ENCODE measurements at regions not wholly inside any gene's neighbourhood (a gene's known extent, or its start where the extent isn't known, plus 50 kb on each side); places are given as distances from the start of the nearest gene placed in this dataset.

DNA sequence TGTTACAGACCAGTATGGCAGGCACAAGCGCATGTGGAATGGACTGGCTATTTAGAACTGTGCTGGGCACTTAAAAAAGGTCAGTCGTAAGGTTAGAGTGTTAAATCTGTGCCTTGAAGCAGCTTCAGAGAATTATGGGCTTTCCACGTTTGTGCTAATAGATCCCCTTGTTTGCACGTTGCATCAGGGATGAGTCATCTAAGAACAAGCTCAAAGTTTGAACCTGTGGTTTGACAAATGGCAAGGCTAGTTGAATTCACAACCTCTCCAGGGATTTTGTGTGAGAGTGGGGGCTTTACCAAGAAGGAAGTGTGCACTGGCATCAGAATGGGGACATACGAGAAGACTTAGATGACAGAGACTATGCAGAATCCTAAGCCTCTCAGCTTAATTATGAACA, 249.6 kb downstream of the IRX1 start:
- Mint-ChIP-seq H3K36me3 (no peaks in the 10 kb centered on the region), H3K9me3 (peaks cover 1% of the 10 kb centered on the region), H3K4me3 (no peak overlapping the region), H3K27me3 (no peaks in the 10 kb centered on the region), H3K4me1 (no peaks in the 10 kb centered on the region), H3K27ac (no peak overlapping the region)
- POLR2A ChIA-PET: no interaction called here
- no peak for DNase-seq
- no peak for ATAC-seq (ENCODE audit: low read depth)

DNA sequence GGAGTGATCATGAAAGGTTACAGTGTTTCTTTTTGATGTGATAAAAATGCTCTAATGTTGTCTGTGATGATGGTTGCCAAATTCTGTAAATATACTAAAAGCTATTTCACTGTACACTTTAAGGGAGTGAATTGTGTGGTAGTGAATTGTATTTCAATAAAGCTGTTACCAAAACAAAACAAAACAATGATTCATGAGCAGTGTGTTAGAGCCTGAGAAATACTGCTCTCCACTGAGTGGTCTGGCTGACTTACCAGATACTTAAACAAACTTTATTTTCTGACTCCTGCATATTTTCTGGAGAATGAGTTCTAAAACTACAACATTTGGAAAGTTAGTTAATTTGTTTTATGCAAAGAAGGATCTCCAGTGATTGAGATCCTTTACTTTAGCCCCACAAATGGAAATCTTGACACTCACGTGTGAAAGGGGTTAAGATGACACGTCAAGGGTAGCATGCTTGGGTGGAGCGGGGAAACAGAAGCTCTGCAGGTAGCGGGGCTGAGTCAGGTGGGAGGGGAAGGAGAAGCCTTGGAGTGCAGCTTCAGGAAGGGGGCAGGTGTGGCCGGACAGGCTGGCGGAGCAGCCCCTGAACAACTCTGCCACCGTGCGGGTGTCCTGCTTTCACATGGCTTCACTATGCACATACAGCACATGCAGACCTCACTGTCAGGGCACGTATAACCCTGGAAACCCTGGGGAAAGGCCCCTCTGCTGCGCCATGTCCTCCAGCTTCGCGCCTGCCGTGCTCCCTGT, 256.7 kb downstream of the IRX1 start:
- Mint-ChIP-seq H3K27me3 (no peaks in the 10 kb centered on the region), H3K36me3 (no peaks in the 10 kb centered on the region), H3K4me3 (no peak overlapping the region), H3K27ac (no peak overlapping the region), H3K9me3 (no peaks in the 10 kb centered on the region), H3K4me1 (no peaks in the 10 kb centered on the region)
- DNase-seq (no peak), ATAC-seq (ENCODE audit: low read depth) (no peak)
- POLR2A ChIA-PET: interaction anchor here (0.5 kb wide), 1 partner anchor 94 kb away, joined by 3 read pairs; no protein-coding TSS in a partner anchor

DNA sequence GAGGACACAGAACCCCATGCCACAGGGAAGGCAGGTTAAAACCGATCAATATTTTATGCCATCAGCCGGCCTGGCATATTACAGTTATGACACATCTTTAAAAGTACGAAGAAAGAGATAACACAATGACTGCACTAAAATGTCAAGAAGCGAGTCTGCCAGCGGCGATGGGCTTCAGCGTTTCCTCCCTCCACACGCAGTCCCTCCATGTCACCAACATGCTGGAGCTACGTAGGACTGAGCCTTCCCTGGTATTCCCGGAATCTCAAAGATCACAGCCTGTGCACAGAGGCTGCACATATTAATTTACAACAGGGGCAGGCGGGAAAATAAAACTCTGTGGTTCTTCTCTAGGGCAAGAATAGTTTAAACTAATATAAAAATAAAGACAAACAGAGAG, 257.7 kb downstream of the IRX1 start:
- no peaks in the 10 kb centered on the region for H3K27me3 Mint-ChIP-seq
- DNase-seq: no peak

DNA sequence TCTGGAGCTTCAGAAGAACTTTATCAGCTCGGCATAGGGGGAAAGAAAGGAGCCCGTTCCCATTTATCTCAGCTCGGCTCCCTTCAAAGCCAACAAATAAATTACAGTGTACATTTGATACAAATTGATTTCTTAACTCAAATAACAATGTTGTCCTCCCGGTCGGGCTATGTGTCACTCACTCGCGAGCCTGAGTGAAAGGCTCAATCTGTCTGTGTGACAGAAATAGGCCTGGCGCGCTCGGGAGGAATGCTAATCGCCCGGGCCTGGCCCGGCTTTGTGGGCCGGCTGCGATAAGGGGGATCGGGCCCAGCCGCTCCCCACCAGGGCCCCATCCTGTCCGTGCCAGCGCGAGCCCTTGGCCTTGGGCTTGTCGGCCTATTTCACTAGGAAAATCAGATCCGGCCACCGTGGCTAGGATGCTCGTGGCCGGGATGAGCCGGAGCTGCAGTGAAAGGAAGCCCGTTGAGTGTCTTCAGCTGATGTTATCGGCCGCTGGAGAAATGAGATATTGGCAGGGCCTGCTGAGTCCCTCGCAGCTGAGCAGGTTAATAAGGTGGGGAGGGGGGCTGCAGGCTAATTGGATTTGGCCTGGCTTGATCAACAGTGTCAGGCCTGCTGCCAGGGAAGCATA, 258.7 kb downstream of the IRX1 start:
- no peaks in the 10 kb centered on the region for H3K4me1 Mint-ChIP-seq
- DNase-seq (no peak), ATAC-seq (ENCODE audit: low read depth) (no peak)
- no peak overlapping the region for H3K4me3 Mint-ChIP-seq
- no peak overlapping the region for H3K27ac Mint-ChIP-seq
- POLR2A ChIA-PET: no interaction called here
- no peaks in the 10 kb centered on the region for H3K9me3 Mint-ChIP-seq
- H3K36me3 Mint-ChIP-seq: no peaks in the 10 kb centered on the region
- H3K27me3 Mint-ChIP-seq: no peaks in the 10 kb centered on the region

More for the DNA sequence above, 257.7 kb downstream of the IRX1 start:
- Mint-ChIP-seq H3K9me3 (no peaks in the 10 kb centered on the region), H3K4me1 (no peaks in the 10 kb centered on the region), H3K27ac (no peak overlapping the region), H3K4me3 (no peak overlapping the region), H3K36me3 (no peaks in the 10 kb centered on the region)
- ATAC-seq (ENCODE audit: low read depth): no peak
- POLR2A ChIA-PET: no interaction called here

DNA sequence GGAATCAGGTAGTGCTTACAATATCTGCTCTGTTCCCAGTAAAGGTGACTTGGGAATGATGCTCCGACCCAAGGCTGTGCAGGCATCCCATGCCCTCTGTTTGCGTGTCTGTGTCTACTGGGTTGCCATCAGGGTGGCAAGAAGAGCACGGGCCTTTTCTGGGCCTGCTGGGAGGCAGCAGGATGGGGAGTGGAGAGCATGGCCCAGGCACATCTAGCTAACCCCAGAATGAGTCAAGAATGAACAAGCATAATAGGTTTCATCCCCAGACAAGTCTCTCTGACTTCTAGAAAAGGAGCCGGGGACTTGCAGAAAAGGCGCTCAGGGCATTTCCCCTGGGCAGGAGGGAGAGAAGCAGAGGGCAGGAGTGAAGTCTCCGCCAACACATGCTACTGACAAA, 260.4 kb downstream of the IRX1 start:
- DNase-seq: no peak
- Mint-ChIP-seq H3K27me3 (no peaks in the 10 kb centered on the region), H3K4me1 (no peaks in the 10 kb centered on the region), H3K36me3 (no peaks in the 10 kb centered on the region), H3K27ac (no peak overlapping the region), H3K9me3 (no peaks in the 10 kb centered on the region), H3K4me3 (no peak overlapping the region)
- no peak for ATAC-seq (ENCODE audit: low read depth)
- POLR2A ChIA-PET: no interaction called here

DNA sequence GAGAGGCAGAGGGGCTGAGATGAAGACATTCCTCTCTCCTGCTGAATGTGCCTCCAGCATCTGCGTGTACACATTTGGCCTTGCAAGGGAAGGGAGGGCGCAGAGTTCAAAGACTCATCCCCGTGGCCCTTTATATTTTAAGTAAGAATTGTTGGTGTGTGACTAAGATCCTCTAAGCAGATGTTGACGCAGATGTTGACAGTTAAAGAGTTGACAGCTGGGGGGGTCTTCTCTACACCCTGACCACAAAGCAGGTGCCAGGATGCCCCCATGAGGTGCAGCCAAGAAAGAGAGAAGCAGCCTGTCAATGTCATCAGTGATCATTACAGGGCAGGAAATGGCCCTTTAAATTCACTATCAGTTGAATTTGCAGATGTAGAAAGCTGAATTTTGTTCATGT, 262.9 kb downstream of the IRX1 start:
- Mint-ChIP-seq H3K36me3 (no peaks in the 10 kb centered on the region), H3K9me3 (no peaks in the 10 kb centered on the region), H3K27ac (no peak overlapping the region), H3K4me1 (no peaks in the 10 kb centered on the region), H3K27me3 (no peaks in the 10 kb centered on the region), H3K4me3 (no peak overlapping the region)
- no peak for ATAC-seq (ENCODE audit: low read depth)
- DNase-seq: no peak
- POLR2A ChIA-PET: no interaction called here

DNA sequence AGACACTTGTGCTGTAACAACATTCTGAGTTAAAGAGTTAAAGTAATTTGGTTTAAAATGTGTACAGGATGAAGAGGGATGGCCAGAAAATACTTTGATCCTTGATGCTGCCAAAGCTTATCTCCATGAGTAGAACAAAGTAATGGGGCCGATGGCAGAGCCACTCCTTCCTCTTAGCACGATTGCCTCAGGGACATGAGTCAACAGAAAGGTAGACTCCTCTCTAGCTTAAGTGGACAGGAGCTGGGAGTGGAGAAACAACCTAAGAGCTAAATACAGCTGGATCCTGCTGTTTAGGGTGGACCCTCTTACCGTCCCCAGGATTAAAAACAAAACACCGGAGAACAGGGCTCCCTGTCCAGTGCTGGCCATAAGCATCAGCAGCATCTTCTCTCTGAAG, 267.3 kb downstream of the IRX1 start:
- no peaks in the 10 kb centered on the region for H3K36me3 Mint-ChIP-seq
- no peak overlapping the region for H3K4me3 Mint-ChIP-seq
- ATAC-seq (ENCODE audit: low read depth): no peak
- POLR2A ChIA-PET: no interaction called here
- peaks cover 1% of the 10 kb centered on the region for H3K9me3 Mint-ChIP-seq
- H3K27ac Mint-ChIP-seq: no peak overlapping the region
- no peaks in the 10 kb centered on the region for H3K4me1 Mint-ChIP-seq
- no peaks in the 10 kb centered on the region for H3K27me3 Mint-ChIP-seq
- DNase-seq: no peak

DNA sequence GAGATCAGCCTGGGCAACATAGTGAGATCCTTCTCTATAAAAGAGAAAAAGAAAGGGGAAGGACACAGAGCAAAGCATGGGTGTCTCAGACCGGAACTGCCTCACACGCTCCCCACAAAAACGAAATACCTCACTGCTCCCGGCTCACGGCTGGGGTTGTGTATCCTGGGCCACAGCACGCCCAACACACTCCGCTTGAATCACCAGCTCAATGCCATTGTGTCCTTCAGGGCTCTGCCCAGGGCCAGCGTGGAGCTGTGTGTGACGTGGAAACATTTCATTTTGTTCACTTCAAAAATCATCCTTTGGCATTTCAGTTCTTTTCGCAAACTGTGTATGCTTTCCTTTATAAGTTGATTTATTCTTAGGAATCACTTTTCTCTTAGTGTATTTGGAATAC, 279.5 kb downstream of the IRX1 start:
- Mint-ChIP-seq H3K4me3 (no peak overlapping the region), H3K27ac (no peak overlapping the region), H3K4me1 (no peaks in the 10 kb centered on the region), H3K36me3 (no peaks in the 10 kb centered on the region), H3K27me3 (no peaks in the 10 kb centered on the region), H3K9me3 (no peaks in the 10 kb centered on the region)
- POLR2A ChIA-PET: no interaction called here
- DNase-seq (no peak), ATAC-seq (ENCODE audit: low read depth) (no peak)

DNA sequence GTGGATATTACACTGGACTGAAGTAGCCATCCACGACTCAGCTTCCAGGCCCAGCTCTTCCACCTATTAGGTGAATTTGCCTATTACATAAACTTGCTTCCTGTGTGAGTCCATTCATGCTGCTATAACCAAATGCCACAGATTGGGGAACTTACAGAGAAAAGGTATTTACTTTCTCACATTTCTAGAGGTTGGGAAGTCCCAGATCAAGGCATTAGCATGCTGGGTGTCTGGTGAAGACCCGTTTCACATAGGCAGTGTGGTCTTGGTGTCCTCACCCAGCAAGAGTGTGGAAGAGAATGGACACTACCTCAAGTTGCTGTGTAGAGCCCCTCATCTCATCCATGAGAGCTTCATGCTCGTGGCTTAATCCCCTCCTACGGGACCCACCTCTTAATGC, 282.6 kb downstream of the IRX1 start:
- Mint-ChIP-seq H3K4me1 (no peaks in the 10 kb centered on the region), H3K4me3 (no peak overlapping the region), H3K9me3 (no peaks in the 10 kb centered on the region), H3K27me3 (no peaks in the 10 kb centered on the region), H3K27ac (no peak overlapping the region), H3K36me3 (no peaks in the 10 kb centered on the region)
- ATAC-seq (ENCODE audit: low read depth): no peak
- no peak for DNase-seq
- POLR2A ChIA-PET: no interaction called here

DNA sequence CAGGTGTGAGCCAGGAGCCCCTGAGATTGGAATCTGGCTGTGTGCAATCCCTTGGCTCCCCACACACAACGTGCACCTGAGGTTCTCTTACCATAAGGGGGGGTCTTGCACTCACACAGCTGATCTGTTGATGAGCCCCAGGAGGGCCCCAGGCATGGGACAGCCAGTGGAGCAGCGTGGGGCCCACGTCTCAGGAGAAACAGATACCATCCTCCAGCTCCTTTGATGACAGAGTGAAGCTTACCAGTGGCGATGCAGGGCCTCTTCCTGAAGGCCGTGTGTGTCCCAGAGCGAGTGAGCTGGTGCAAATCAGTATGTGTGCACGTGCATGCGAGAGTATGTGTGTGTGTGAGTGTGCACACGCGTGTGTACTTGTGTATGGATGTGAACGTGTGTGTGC, 287.4 kb downstream of the IRX1 start:
- ATAC-seq (ENCODE audit: low read depth) (no peak), DNase-seq (no peak)
- H3K4me3 Mint-ChIP-seq: no peak overlapping the region
- H3K36me3 Mint-ChIP-seq: no peaks in the 10 kb centered on the region
- no peaks in the 10 kb centered on the region for H3K4me1 Mint-ChIP-seq
- peaks cover 2% of the 10 kb centered on the region for H3K27me3 Mint-ChIP-seq
- POLR2A ChIA-PET: no interaction called here
- no peaks in the 10 kb centered on the region for H3K9me3 Mint-ChIP-seq
- H3K27ac Mint-ChIP-seq: no peak overlapping the region

DNA sequence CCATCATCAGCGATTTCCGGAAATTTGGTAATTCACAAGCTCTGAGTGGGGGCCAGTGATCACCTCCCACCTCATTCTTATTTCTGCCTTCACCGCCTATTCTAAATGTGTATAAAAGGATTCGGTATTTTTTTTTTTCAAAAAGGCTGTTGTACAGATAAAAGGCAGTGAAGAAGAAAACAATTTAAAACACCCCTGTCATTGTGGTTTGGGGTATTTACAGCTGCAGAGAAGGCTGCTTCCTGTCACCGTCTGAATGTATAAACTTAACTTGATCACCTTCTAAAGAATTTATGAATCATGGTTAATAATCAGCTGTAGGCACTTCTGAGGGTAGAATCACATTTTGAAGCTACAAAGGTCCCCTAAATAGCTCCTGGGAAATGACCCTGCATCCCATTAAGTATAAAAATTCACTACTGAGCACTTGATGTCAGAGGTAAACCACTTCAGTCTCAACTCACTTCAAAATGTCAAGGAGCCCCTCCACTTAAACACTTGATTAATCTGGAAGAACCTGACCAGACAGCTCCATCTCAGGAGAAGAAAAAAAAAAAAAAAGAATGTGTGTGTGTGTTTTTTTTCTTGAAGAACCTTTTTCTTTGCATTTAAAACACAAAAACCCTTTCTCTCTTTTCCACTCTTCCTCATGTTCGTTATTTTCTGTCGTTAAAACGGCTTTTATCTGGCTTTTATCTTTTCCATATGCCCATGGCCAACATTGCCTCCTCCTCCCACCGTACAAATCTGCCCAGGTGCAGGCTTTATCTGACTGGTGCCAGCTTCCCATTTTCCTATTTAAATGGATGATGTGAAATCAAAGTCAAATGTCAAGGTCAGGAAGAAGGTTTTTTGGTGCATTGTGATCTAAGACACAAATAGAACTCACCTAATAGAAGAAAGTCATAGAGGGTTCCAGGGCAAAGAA, 291.2 kb downstream of the IRX1 start:
- ATAC-seq (ENCODE audit: low read depth): no peak
- POLR2A ChIA-PET: no interaction called here
- Mint-ChIP-seq H3K27ac (no peak overlapping the region), H3K4me1 (no peaks in the 10 kb centered on the region), H3K4me3 (no peak overlapping the region), H3K27me3 (peaks cover 2% of the 10 kb centered on the region), H3K36me3 (no peaks in the 10 kb centered on the region), H3K9me3 (no peaks in the 10 kb centered on the region)
- DNase-seq: no peak

DNA sequence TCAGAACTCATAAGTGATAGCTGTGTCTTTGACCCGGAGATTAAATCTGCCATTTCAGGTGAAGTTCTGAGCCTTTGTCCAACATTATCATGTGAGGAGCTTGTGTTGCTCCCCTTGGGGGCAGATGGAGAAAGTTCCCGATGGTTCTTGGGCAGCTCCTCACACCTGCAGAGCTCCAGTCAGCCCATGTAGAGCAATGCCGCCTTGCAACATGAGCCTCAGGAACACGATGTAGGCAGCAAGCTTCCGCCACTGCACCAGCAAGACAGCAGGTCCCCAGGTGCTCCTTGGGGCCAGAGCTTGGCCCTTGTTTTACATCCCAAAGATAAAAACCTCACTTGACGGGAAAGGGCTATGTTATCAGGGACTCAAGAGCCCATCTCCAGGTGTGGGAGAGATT, 292.7 kb downstream of the IRX1 start:
- DNase-seq (no peak), ATAC-seq (ENCODE audit: low read depth) (no peak)
- Mint-ChIP-seq H3K27me3 (peaks cover 2% of the 10 kb centered on the region), H3K9me3 (no peaks in the 10 kb centered on the region), H3K36me3 (no peaks in the 10 kb centered on the region), H3K27ac (no peak overlapping the region), H3K4me3 (no peak overlapping the region), H3K4me1 (no peaks in the 10 kb centered on the region)
- POLR2A ChIA-PET: no interaction called here

DNA sequence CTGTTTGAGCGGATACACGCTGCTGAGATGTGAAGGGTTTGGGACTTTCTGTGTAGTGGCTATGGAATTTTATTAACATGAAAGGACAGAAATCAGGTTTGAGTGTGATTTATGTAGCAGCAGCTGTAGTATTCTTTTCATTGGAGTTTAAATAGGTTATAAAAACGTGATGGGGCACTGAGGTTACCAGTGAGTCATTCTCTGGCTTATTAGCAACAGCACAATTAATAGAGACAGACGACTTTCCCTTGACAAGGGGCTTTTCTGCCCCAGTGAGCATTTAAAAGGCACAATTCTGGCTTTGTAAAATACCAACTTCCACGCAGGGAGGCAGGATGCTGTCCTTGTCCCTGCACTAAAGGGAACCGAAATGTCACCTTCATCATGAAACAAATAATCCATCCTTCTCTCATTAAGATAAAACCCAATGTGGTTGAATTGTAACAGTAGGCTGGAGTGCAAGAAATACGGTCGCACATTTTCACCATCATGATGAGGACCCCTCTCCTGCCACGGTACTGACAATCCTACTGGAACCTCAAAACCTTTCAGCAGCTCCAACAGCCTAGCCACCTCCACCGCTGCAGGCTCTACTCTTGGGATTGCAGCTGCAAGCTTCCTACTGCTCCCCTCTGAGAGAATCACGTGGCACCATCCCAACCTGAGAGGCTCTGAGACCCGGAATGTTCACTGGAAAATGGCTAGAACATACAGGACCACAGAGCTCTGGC, 293.9 kb downstream of the IRX1 start:
- ATAC-seq (ENCODE audit: low read depth) (no peak), DNase-seq (no peak)
- peaks cover 2% of the 10 kb centered on the region for H3K27me3 Mint-ChIP-seq
- no peaks in the 10 kb centered on the region for H3K36me3 Mint-ChIP-seq
- H3K9me3 Mint-ChIP-seq: no peaks in the 10 kb centered on the region
- H3K4me3 Mint-ChIP-seq: no peak overlapping the region
- H3K4me1 Mint-ChIP-seq: no peaks in the 10 kb centered on the region
- POLR2A ChIA-PET: no interaction called here
- no peak overlapping the region for H3K27ac Mint-ChIP-seq

Measured in activated naive CD8-positive, alpha-beta T cell treated with anti-CD3 and anti-CD28 coated beads, Interleukin-2, amount 10 ng/mL, durations not matched to agents 7 days and 5 days (primary cell).